H1 (cell line): ENCODE measurements at regions not wholly inside any gene's neighbourhood (a gene's known extent, or its start where the extent isn't known, plus 50 kb on each side); places are given as distances from the start of the nearest gene placed in this dataset.

Source experiments
- ASH2L ChIP-seq: fragments of 200-600, 300-600 bp; sonication (generic); IDR thresholded peaks from one replicate; pipeline ENCODE4 v1.7.1; 2017; ENCODE audit warnings: low read length
- CHD2 ChIP-seq: IDR thresholded peaks from 2 replicates; pipeline ENCODE4 v1.6.1; 2012; ENCODE audit warnings: low read length, improper control_type of control experiment
- CTBP2 ChIP-seq: IDR thresholded peaks from 2 replicates; pipeline ENCODE4 v1.7.0; 2011; ENCODE audit warnings: borderline replicate concordance, mild to moderate bottlenecking, moderate library complexity, mixed read lengths, low read length; ENCODE audit not compliant: insufficient read depth, insufficient read length
- EGR1 ChIP-seq: IDR thresholded peaks from 2 replicates; pipeline ENCODE4 v1.6.1; 2011; ENCODE audit warnings: low read depth, low read length, borderline replicate concordance
- FOSL1 ChIP-seq: IDR thresholded peaks from 2 replicates; pipeline ENCODE4 v1.6.1; 2011; ENCODE audit warnings: mild to moderate bottlenecking, low read depth, low read length, moderate library complexity; ENCODE audit not compliant: insufficient read depth
- GTF2F1 ChIP-seq: IDR thresholded peaks from 2 replicates; pipeline ENCODE4 v1.6.1; 2012; ENCODE audit warnings: low read depth, low read length, improper control_type of control experiment, borderline replicate concordance
- HDAC2 ChIP-seq, 2 experiments: fragments of 300-600 bp in 1 of 2; sonication (generic) in 1 of 2; IDR thresholded peaks; 2 replicates each; pipeline ENCODE4 v1.6.1; 2011 to 2012; ENCODE audit warnings: low read depth in 2 of 2, low read length in 2 of 2, mild to moderate bottlenecking in 2 of 2, moderate library complexity in 2 of 2, borderline replicate concordance in 1 of 2, inconsistent platforms in 1 of 2
- MAFK ChIP-seq: IDR thresholded peaks from 2 replicates; pipeline ENCODE4 v1.6.1; 2012; ENCODE audit warnings: low read depth, mild to moderate bottlenecking, improper control_type of control experiment, low read length
- PHF8 ChIP-seq: fragments of 200-600 bp; sonication (generic); conservative IDR thresholded peaks from 2 replicates; pipeline ENCODE4 v1.7.1; 2012; ENCODE audit warnings: low read depth, mild to moderate bottlenecking, inconsistent platforms, low read length, moderate library complexity
- POLR2AphosphoS5 ChIP-seq: IDR thresholded peaks from 2 replicates; pipeline ENCODE4 v1.6.1; 2011; ENCODE audit warnings: low read depth, low read length
- TAF1 ChIP-seq: IDR thresholded peaks from 2 replicates; pipeline ENCODE4 v1.6.1; 2011; ENCODE audit warnings: mild to moderate bottlenecking, low read depth, low read length
- YY1 ChIP-seq: IDR thresholded peaks from 2 replicates; pipeline ENCODE4 v1.6.1; 2011; ENCODE audit warnings: low read depth, mild to moderate bottlenecking, low read length
- TF ChIP-seq, protein P1 (sequence below), 3 experiments: IDR thresholded peaks; 1 replicate in 2 of 3; 2 replicates in 1 of 3; pipeline versions ENCODE4 v1.5.1 to v1.6.1; 2011; ENCODE audit warnings: low read length in 3 of 3, mild to moderate bottlenecking in 3 of 3, inconsistent platforms in 2 of 3, low read depth in 1 of 3, moderate library complexity in 1 of 3; ENCODE audit not compliant: insufficient read depth in 1 of 3; ENCODE audit errors: control extremely low read depth in 1 of 3

DNA sequence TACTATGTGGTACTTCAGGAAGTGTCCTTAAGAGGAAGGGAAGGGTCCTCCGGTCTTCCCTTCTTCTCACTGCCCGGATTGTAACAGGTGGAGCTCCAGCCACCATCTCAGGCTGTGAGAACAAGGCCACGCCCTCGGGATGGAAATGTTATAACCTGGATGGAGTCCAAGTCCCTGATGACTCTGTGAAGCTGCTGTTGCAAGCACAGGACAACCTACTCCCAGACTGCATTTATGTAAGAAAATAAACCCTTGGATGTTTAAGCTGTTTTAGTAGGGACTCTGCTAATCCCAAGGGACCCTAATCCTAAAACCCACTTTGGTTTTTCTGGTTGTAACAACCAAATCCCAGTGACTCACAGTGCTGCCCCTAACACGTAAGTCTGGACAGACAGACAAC lies 221.6 kb downstream of the ACTL7B start:
- TF ChIP-seq ASH2L (no peak), TAF1 (no peak), YY1 (no peak), PHF8 (no peak), POLR2AphosphoS5 (no peak), EGR1 (no peak), CHD2 (no peak), GTF2F1 (no peak), MAFK (no peak), HDAC2 (IDR thresholded peaks at IDR 0.05; ENCODE audit: borderline replicate concordance in 1 of 2, low read depth in 2 of 2, low read length in 2 of 2) (no peak), FOSL1 (no peak), CTBP2 (no peak)
- TF ChIP-seq, protein P1, sequence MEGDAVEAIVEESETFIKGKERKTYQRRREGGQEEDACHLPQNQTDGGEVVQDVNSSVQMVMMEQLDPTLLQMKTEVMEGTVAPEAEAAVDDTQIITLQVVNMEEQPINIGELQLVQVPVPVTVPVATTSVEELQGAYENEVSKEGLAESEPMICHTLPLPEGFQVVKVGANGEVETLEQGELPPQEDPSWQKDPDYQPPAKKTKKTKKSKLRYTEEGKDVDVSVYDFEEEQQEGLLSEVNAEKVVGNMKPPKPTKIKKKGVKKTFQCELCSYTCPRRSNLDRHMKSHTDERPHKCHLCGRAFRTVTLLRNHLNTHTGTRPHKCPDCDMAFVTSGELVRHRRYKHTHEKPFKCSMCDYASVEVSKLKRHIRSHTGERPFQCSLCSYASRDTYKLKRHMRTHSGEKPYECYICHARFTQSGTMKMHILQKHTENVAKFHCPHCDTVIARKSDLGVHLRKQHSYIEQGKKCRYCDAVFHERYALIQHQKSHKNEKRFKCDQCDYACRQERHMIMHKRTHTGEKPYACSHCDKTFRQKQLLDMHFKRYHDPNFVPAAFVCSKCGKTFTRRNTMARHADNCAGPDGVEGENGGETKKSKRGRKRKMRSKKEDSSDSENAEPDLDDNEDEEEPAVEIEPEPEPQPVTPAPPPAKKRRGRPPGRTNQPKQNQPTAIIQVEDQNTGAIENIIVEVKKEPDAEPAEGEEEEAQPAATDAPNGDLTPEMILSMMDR (IDR thresholded peaks at IDR 0.05; ENCODE audit: control extremely low read depth in 1 of 3, insufficient read depth in 1 of 3, low read depth in 1 of 3, low read length in 3 of 3) = no peak
